ENCODE measurements at regions not wholly inside any gene's neighbourhood (a gene's known extent, or its start where the extent isn't known, plus 50 kb on each side); places are given as distances from the start of the nearest gene placed in this dataset.

DNA sequence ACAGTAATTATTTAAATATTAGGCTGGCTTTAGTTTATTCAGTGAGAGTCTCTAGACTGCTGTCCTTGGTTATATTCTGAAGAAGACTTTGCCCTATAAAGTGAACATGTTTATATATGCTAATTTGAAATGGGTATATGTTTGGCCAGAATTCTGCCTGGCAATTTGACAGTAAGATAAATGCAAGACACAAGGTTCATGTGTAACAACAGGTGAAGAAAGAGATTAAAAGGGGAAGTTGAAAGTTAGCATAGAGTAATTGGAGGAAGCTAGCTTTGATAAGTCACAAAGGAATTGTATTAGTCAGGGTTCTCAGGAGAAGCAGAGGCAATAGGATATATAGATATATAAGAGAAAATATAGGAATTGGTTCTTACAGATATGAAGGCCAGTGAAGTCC is 191.4 kb downstream of the CENPW start (continued):
- TF ChIP-seq, protein P1, sequence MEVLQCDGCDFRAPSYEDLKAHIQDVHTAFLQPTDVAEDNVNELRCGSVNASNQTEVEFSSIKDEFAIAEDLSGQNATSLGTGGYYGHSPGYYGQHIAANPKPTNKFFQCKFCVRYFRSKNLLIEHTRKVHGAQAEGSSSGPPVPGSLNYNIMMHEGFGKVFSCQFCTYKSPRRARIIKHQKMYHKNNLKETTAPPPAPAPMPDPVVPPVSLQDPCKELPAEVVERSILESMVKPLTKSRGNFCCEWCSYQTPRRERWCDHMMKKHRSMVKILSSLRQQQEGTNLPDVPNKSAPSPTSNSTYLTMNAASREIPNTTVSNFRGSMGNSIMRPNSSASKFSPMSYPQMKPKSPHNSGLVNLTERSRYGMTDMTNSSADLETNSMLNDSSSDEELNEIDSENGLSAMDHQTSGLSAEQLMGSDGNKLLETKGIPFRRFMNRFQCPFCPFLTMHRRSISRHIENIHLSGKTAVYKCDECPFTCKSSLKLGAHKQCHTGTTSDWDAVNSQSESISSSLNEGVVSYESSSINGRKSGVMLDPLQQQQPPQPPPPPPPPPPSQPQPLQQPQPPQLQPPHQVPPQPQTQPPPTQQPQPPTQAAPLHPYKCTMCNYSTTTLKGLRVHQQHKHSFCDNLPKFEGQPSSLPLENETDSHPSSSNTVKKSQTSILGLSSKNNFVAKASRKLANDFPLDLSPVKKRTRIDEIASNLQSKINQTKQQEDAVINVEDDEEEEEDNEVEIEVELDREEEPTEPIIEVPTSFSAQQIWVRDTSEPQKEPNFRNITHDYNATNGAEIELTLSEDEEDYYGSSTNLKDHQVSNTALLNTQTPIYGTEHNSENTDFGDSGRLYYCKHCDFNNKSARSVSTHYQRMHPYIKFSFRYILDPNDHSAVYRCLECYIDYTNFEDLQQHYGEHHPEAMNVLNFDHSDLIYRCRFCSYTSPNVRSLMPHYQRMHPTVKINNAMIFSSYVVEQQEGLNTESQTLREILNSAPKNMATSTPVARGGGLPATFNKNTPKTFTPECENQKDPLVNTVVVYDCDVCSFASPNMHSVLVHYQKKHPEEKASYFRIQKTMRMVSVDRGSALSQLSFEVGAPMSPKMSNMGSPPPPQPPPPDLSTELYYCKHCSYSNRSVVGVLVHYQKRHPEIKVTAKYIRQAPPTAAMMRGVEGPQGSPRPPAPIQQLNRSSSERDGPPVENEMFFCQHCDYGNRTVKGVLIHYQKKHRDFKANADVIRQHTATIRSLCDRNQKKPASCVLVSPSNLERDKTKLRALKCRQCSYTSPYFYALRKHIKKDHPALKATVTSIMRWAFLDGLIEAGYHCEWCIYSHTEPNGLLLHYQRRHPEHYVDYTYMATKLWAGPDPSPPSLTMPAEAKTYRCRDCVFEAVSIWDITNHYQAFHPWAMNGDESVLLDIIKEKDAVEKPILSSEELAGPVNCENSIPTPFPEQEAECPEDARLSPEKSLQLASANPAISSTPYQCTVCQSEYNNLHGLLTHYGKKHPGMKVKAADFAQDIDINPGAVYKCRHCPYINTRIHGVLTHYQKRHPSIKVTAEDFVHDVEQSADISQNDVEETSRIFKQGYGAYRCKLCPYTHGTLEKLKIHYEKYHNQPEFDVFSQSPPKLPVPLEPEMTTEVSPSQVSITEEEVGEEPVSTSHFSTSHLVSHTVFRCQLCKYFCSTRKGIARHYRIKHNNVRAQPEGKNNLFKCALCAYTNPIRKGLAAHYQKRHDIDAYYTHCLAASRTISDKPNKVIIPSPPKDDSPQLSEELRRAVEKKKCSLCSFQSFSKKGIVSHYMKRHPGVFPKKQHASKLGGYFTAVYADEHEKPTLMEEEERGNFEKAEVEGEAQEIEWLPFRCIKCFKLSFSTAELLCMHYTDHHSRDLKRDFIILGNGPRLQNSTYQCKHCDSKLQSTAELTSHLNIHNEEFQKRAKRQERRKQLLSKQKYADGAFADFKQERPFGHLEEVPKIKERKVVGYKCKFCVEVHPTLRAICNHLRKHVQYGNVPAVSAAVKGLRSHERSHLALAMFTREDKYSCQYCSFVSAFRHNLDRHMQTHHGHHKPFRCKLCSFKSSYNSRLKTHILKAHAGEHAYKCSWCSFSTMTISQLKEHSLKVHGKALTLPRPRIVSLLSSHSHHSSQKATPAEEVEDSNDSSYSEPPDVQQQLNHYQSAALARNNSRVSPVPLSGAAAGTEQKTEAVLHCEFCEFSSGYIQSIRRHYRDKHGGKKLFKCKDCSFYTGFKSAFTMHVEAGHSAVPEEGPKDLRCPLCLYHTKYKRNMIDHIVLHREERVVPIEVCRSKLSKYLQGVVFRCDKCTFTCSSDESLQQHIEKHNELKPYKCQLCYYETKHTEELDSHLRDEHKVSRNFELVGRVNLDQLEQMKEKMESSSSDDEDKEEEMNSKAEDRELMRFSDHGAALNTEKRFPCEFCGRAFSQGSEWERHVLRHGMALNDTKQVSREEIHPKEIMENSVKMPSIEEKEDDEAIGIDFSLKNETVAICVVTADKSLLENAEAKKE (CRISPR knock-in tag; IDR thresholded peaks at IDR 0.05), result no peak
- TF ChIP-seq STAT1 (IDR thresholded peaks at IDR 0.05; ENCODE audit: unreplicated experiment), result no peak
- no peak for TF ChIP-seq EZH2phosphoT487 (IDR thresholded peaks at IDR 0.05; ENCODE audit: unreplicated experiment)
- TF ChIP-seq EZH2 (IDR thresholded peaks at IDR 0.05; ENCODE audit: low read depth, unreplicated experiment), result no peak

DNA sequence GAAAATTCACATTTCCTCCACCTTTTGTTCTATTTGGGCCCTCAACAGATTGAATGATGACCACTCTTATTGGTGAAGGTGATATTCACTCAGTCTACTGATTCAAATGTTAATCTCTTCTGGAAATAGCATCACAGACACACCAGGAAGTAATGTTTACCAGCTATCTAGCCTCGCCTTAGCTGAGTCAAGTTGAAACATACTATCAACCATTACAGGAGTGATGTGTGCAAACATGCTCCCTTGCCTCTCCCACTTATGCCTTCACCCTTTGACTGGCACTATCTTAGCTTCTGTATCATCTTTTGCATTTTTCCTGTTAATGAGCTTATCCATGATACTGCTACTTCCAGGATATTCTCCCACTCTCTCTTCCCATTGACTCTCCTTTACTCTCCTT is 191.9 kb downstream of the CENPW start:
- Histone ChIP-seq H4K20me1 (replicated peaks; ENCODE audit: insufficient read depth) (no peaks in the 10 kb centered on the region), H3F3A (replicated peaks; ENCODE audit: low read depth) (no peaks in the 10 kb centered on the region), H3K79me2 (replicated peaks; ENCODE audit: insufficient read depth) (no peaks in the 10 kb centered on the region), H3K27ac (ENCODE audit: low read depth) (no peak overlapping the region), H2AFZ (peak overlapping the region; percentile 56; the same call in 1 of the 2 replicates), H3K4me3 (no peak overlapping the region), H3K36me3 (ENCODE audit: insufficient read depth) (no peaks in the 10 kb centered on the region), H3K27me3 (ENCODE audit: insufficient read depth) (no peaks in the 10 kb centered on the region), H3K4me2 (no peak overlapping the region), H3K9me2 (ENCODE audit: insufficient read depth) (no peaks in the 10 kb centered on the region), H3K4me1 (ENCODE audit: insufficient read depth) (no peaks in the 10 kb centered on the region)
- ATAC-seq (no peak), DNase-seq (ENCODE audit: low spot score) (no peak)
- Mint-ChIP-seq H3K27ac (0 out of 2 replicates have a peak overlapping the region, but pooled peaks have one; percentile 12), H3K27me3 (ENCODE audit: insufficient read depth, low read depth, poor library complexity) (no peaks in the 10 kb centered on the region), H3K4me1 (peaks cover 20% of the 10 kb centered on the region), H3K4me3 (no peak overlapping the region), H3K36me3 (ENCODE audit: low read depth) (no peaks in the 10 kb centered on the region), H3K9me3 (no peaks in the 10 kb centered on the region)
- TF ChIP-seq JUNB (IDR thresholded peaks at IDR 0.05; ENCODE audit: unreplicated experiment), result no peak
- TF ChIP-seq ZNF331 (CRISPR knock-in tag; IDR thresholded peaks at IDR 0.05; ENCODE audit: low read depth), result no peak
- TF ChIP-seq, protein P2, sequence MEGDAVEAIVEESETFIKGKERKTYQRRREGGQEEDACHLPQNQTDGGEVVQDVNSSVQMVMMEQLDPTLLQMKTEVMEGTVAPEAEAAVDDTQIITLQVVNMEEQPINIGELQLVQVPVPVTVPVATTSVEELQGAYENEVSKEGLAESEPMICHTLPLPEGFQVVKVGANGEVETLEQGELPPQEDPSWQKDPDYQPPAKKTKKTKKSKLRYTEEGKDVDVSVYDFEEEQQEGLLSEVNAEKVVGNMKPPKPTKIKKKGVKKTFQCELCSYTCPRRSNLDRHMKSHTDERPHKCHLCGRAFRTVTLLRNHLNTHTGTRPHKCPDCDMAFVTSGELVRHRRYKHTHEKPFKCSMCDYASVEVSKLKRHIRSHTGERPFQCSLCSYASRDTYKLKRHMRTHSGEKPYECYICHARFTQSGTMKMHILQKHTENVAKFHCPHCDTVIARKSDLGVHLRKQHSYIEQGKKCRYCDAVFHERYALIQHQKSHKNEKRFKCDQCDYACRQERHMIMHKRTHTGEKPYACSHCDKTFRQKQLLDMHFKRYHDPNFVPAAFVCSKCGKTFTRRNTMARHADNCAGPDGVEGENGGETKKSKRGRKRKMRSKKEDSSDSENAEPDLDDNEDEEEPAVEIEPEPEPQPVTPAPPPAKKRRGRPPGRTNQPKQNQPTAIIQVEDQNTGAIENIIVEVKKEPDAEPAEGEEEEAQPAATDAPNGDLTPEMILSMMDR (conservative IDR thresholded peaks at IDR 0.05; ENCODE audit: low read depth in 2 of 2), result no peak
- TF ChIP-seq, protein P3, sequence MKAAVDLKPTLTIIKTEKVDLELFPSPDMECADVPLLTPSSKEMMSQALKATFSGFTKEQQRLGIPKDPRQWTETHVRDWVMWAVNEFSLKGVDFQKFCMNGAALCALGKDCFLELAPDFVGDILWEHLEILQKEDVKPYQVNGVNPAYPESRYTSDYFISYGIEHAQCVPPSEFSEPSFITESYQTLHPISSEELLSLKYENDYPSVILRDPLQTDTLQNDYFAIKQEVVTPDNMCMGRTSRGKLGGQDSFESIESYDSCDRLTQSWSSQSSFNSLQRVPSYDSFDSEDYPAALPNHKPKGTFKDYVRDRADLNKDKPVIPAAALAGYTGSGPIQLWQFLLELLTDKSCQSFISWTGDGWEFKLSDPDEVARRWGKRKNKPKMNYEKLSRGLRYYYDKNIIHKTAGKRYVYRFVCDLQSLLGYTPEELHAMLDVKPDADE (IDR thresholded peaks at IDR 0.05), result no peak
- TF ChIP-seq EZH2 (IDR thresholded peaks at IDR 0.05; ENCODE audit: low read depth, unreplicated experiment), result no peak
- no peak for TF ChIP-seq CREB1 (CRISPR knock-in tag; IDR thresholded peaks at IDR 0.05; ENCODE audit: low read depth)
- TF ChIP-seq NANOG (IDR thresholded peaks at IDR 0.05; ENCODE audit: borderline replicate concordance), result no peak
